HG03520 (cell line): ENCODE measurements at regions not wholly inside any gene's neighbourhood (a gene's known extent, or its start where the extent isn't known, plus 50 kb on each side); places are given as distances from the start of the nearest gene placed in this dataset.

ENCODE experiments used
- ATAC-seq: cut with Tn5 transposase; IDR thresholded peaks from one replicate; pipeline ENCODE4 v1.9.1; 2021; ENCODE audit warnings: mild to moderate bottlenecking, moderate library complexity; ENCODE audit not compliant: unreplicated experiment

DNA sequence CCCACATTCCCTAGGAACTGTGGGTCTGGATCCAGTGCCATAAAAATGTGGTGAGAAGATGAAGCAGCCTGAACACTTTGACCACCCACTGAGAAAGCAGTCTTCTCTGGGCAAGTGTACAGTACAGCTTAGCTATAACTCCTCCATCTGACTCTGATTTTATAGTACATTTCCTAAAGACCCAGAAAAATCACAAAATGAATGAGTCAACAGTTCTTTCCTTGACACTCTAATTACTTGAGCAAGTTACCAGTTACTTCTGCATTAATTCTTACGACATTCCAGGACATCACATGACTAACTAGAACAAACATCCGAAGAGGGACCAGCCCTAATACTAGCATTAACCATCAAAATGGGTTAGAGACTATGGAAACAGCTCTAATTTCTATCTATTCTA lies 148.1 kb upstream of the PEX5L start:
- ATAC-seq = no peak

DNA sequence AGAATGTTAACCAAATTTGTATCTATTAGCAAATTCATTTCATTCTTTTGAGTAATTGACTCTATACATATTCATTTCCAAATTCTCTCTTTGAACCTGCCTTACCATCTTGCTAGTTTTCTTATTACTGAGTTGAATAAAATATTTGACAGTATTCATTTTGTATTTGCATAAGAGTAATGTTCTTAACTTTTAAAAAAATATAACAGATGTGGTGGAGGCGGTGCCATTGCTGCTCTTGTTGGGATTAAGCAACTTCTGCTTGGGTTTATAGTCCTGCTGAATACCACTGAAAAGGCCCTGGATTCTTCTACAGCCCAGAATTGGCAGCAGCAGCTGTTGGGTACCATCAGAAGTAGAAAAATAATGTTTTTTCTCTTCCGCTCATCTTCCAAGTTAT lies 148.9 kb upstream of the PEX5L start:
- ATAC-seq = no peak

DNA sequence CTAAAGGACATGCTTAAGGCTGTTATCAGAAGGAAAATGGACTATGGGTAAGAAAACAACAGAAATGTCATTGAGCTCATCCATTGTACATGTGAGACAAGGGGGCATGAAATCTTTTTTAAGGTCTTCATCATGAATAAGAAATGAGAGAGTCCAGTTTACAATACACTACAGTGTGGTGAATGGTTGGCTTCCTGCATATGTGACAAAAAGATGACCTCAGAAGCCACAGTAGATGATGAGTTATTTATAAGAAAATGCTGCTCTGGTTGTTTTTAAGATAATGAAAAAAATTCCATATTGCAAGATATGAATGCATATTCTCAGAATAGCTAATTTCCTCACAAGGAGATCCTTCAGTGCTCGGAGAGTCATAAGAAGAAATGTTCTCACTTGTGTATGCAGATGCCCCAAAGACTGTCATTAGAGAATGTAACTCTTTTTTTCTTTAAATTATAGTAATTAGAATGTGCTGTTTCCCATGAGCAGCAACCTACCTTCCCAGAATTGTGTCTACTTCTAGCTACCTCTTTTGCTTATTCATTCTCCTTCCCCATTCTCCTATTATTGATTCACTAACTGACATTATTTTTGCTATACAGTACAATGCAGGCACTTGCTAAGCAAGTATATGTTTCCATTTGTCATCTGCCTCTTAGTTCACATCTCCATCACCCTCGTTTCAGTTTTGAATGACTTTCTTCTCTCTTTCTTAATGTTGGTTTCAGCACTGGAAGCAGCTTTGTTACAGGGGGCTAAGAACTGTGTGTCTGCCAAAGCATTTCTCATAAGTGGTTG lies 152.0 kb upstream of the PEX5L start:
- ATAC-seq = peak; percentile 77

DNA sequence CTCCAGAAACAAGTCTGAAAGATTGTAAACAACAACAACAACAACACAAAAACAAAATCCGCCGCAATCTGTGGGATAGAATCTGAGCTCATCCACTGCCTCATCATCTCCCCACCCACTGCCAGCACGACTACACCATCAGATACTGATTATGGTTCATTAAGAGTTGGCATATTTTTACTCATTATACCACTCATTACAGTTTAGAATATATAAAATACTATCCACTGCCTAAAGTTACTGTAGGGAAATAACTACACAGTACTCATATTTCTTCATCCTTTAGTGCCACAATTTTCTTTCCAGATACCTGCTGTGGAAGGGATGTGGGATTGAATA lies 152.5 kb upstream of the PEX5L start:
- ATAC-seq = no peak

DNA sequence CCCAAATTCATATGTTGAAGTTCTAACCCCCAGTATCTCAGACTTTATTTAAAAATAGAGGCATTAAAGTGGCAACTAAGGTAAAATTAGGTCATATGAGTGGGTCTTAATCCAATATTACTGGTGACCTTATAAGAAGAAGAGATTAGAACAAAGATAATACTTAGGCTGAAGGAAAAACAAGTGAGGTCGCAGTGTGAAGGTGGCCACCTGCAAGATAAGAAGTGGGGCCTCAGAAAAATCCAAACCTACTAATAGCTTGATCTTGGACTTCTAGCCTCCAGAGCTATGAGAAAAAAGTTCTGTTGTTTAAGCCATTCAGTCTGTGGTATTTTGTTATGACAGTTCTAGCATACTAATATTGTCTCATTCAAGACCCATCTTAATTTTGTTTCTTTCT lies 159.9 kb upstream of the PEX5L start:
- no peak for ATAC-seq

DNA sequence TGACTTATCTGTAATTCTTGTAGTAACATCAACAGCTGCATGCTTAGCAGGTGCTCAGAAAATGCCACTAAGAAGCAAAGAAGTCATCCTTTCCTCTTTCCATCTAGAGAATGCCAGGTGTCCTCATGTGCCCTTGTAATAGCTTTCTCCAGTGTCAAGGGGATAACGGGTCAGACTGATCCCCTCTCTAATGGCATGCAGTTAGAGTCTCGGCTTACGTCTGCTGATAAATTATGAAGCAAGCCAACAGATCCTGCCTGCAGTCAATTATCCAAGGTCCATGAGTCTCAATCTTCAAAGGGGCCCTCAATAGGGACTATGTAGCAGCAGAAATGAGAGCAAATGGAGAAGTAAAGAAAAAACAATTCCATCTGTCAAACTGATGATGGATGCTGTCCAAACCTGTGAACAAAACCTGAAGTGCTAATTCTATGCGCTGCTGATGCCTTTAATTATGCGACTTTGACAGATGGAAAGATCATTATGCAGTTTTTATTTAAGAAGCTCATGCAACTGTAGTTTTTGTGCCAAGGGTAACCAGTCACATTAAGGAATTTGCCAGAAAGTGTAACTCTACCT lies 162.8 kb upstream of the PEX5L start:
- no peak for ATAC-seq

DNA sequence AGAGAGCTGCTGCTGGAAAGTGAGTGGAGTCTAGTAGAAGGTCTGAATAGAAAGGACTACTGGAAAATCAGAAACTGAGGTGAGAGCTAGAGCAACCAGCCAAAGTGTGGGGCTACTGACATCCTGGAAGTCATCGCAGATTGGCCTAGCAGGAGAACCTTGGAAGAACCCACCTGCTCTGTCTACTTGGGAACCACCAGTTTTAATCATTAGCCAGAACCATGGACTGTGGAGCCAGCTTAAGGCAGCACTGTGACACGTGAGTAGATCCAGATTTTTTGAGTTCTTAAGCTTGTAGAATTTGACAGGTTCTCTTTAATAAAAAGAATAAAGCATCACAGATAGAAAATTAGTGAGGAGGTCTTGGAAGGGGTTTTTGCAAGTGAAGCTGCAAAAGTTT lies 179.1 kb upstream of the PEX5L start:
- ATAC-seq = no peak

DNA sequence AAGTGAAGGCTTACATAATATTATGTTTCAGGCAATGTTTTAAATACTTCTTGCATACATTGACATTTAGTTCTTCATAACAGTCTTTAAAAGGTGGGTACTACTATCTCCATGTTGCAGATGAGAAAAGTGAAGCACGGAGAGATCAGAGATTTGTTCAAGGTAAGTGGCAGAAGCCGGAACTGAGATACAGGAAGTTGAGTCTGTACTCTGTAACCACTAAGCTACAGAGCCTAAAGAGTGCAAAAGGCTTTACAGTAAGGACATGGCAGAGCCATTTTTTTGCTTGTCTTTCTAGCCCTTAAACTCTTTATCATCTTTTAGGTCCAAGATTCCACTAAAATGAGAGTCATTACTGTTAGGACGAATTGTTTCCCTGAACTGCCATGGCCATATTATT lies 186.5 kb upstream of the PEX5L start:
- ATAC-seq = no peak

DNA sequence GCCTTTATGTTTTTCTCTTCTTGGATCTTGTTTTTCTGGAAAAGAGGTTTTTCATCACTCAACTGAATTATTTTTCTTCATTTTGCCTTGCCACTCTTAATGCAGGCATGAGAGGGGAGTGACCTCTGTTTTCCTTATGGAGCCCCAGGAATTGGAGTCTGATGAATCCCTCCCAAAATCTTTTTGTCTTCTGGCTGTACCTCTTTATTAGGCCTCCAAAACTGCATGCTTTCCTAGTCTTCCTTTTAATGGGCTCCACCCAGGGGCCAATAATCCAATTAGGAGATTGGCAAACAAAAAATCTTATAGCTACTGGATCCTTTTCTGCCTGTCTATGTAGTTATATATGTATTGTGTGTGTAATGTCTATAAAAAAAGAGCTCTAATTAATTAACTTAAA lies 192.4 kb upstream of the PEX5L start:
- ATAC-seq = no peak

DNA sequence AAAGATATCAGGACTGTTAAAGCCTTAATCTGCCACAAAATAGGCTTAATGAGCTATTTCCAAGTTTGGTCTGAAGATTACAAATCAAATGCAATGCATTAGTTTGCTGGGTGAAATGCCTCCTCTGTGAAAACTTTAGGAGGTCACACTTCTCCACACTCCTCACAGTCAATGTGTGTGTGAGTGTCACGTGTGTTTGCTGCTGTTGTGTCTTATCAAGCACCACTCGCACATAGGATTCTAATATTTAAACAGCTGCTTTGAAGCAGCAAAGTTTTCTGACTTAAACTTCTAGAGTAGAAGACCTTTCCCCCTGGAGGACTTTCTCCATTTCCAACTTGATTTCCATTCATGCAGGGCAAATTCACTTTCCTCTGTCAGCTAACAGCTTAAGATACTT lies 203.2 kb upstream of the PEX5L start:
- ATAC-seq = no peak

DNA sequence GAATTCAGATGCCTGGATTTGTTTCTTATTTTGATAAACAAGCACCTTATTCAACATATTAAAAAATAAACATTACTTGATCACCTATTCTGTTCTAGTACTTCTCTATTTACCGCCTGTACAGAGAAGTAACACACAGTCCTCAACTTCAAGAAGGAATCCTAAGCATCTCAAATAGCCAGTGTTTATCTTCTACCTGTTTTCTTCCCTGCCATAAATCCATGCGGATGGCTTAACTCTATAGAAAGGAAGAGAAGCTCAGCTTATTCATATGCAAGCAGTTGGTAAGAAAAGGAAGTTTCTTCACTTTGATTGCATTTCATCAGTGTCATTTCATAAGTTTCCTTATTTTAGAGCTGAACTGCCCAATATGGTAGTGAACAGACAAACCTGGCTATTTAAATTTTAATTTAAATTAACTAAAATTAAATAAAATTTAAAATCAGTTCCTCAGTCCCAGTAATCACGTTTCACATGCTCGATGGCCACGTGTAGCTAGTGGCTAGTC lies 210.0 kb upstream of the PEX5L start:
- ATAC-seq = no peak

DNA sequence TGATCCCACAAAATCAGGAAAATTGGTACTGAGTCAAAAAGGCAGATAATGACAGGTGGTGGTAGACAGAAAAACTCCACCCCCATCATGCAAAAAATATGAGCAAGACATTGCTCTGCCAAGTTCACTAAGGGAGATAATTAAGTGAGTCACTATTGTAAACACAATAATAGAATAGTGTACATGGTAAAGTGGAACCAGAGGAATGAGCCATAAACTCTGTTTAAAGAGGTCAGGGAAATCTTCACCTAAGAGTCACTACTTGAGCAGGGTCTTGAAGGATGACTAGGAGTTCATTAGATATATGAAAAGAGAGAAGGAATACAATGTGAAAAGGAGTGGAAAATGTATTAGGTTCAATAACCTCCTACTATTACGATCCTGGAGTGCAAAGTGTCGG lies 213.4 kb upstream of the PEX5L start:
- no peak for ATAC-seq

DNA sequence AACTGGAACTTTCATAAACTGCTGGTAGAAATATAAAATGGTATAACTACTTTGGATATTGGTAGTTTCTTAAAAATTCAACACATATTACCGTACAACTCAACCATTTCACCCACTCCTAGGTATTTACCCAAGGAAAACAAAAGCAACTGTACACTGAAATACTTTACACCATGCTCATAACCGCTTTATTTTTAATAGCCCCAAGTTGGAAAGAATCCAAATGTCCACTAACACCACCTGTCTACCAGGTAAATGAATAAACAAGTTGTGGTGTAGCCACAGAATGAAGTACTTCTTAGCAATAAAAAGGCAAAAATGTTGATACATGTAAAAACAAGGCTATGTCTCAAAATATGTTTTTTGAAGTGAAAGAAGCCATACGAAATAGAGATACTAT lies 215.9 kb upstream of the PEX5L start:
- no peak for ATAC-seq

DNA sequence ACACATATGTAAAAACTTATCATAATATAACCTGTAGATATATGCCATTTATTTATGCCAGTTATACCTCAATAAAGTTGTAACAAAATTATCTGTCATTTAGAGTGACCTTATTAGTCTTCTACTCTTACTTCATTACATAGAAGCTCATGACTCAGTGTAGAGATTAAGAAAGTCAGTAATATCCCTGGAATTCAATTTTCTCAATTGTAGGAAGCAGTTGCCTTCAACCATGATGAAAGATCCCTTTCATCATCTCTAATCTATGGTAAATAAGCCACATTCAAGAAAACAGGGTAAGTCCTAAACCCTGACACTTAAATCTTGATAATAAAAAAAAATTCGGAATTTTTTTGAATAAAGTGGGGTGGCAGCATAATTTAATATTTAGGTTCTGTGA lies 216.5 kb upstream of the PEX5L start:
- no peak for ATAC-seq

DNA sequence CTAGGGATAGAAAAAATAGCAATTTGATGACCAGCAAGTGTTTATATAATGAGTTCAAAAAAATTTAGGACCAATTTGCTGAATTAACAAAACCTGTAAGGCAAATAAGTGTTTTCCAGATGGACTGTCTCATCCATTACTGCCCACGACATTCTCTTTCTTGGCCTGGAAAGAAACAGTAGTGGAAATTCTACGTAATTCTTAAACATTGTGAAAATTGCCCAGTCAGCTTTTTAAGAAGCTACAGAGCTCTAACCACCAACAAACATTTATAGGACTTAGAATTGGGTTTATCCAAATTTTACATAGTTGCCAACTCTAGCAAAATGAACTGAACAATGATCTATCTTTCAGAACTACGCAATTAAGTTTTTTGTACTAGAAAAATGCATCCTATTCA lies 227.7 kb upstream of the PEX5L start:
- ATAC-seq = no peak

DNA sequence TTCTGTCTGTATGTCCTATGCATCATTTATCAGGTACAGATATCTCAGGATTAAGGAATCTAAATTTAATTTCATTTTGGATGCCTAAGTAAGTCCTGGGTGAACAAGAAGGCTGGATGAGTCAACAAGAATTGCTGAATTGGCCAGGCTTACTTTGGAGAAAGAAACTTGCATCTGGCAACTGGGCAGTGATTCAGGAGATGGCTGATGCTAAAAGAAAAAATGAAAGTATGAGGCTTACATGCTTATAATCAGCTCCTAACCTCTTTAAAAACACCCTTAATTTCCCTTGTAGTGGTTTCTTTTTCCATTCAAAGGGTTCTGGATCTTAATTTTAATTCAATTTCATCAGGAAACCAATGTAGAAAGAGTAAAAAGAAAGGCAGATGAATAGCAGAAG lies 228.8 kb upstream of the PEX5L start:
- no peak for ATAC-seq

DNA sequence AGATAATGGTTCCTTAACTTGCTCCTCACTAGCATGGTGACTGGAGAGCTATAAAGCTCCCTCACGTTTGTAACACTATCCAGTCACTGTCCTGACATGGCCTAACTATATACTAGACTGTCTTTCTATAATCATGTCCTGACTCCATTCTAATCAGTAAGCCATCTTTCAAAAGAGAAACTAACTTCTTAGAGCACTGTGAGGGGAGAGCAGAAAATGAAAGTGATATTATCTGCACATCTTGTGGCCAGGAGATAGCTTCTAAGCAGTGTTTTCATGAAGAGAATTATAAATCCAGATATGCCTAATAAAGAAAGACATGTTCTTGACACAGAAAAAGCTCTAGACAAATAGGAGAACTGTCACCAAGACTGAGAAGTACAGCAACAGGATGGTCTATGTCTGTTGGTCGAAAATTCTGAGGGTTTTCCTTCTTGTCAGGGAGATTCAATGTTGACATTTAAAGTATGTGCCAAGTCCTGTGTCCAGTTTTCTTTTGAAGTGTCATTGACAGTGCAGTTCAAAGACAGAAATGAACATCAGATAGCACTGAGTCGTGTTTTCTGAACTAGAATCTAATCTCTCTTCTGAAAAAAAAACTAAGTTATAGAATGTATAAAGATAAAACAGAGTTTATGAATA lies 230.6 kb upstream of the PEX5L start:
- peak; percentile 96 for ATAC-seq

DNA sequence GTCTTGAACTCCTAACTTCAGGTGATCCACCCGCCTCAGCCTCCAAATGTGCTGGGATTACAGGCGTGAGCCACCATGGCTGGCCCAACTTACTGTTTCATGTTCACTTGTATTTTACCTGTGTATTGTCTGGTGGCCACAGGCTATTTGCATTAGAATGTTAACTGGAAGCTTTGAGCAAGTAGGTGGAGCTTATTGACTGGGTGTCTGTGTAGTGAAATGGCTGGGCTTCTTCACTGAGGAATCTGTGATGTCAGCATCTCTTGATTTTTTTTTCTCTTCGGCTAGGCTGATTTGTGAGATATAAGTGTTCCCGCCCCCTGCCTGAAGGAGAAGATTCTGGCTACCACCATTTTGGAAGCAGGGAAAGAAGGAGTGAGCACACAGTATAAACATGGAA lies 237.8 kb upstream of the PEX5L start:
- ATAC-seq = no peak

DNA sequence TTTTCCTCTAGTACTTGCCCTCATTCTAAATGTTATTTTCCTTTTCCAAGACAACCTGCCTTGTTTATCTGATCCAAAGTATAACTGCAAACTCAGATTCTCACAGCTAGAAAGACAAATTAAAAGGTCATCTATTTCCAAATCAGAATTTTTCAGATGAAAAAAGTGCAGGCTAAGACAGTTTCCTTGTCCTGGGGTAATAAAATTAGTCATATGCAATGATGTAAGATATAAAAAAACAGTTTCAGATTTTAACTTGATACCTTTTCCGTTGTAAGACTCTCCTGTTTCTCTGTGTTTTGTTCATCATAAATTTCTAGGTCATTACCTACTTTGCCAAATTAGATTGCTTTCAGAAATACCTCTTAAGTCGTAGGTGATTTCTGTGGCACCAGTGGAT lies 238.4 kb upstream of the PEX5L start:
- ATAC-seq = no peak

DNA sequence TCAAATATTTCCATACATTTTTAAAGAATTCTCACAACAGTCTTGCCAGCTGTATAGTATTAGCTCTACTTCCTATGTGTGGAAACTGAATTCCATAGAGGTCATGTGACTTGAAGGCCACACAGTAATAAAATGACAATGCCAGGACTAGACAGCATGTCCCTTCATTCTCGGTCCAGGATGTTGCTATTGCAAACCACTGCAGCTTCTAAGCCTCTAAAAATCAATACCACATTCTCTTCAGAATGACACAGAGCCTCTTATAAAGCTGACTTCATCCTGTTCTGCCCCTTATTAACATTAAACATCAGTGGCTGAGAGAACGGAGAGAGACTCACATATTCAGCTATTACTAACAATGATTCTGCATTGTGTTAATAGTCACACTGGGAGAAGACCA lies 240.3 kb upstream of the PEX5L start:
- ATAC-seq = no peak

DNA sequence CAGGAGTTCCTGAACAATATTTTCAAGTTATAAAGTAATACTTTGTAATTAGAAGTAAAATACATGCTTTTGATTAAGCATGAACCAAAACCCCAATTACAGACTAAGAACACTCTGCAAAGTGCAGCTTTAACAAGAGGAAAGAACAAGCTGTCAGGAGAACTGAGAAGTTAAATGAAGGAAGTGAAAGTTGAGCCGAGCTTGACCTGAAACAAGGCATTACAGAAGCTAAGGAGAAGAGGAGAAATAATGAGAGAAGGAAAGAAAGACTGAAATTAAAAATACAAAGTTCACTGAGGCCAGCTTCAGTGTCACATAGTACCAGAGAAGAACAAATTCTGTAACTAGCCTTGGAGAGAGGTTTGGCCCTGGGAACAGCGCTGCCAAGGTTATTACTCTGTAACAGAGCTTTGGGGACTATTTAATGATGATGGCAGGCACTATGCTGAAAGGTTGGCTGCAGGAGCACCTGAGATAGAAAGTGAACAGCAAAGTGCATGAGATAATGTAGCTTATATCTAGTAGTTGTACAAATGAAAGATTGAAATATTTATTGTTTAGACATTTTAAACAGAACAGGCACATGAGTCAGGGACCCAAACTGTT lies 241.9 kb upstream of the PEX5L start:
- peak; percentile 92 for ATAC-seq

DNA sequence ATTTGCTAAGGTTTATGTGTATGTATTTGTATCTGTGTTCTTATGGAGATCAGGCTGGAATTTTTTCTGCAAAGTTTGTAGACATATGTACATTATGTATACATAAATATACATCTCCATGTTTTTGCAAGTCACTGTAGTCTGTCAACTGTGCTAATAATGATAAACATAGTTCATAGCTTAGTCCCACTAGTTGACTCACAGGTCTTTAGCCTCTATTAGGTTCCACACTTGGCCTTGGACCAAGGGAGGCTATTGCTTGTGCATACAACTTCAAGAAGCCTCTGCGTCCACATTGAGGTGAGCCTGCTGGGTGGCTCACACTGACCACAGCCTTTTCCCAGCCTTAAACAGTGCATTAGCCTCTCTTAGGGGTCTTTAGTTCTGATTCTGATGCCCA lies 243.8 kb upstream of the PEX5L start:
- no peak for ATAC-seq
